Umbilical cord (tissue), 1 donor: ENCODE measurements at regions not wholly inside any gene's neighbourhood (a gene's known extent, or its start where the extent isn't known, plus 50 kb on each side); places are given as distances from the start of the nearest gene placed in this dataset.
"Not testable (repeated sequence)": the region's sequence is repeated elsewhere in the genome, so short reads cannot be mapped to it uniquely, and the experiment has no call there.

ENCODE experiments used
- DNase-seq: peaks from one replicate; pipeline ENCODE4 v3.0.0-alpha.2; 2015; ENCODE audit warnings: low spot score

- DNase-seq = peak; percentile 25
Observed at GRCh38 chr18:28735731-28736130, 558.8 kb upstream of the CDH2 start.

GRCh38 chr18:28729321-28729720 lies 552.4 kb upstream of the CDH2 start:
- no peak for DNase-seq

DNA sequence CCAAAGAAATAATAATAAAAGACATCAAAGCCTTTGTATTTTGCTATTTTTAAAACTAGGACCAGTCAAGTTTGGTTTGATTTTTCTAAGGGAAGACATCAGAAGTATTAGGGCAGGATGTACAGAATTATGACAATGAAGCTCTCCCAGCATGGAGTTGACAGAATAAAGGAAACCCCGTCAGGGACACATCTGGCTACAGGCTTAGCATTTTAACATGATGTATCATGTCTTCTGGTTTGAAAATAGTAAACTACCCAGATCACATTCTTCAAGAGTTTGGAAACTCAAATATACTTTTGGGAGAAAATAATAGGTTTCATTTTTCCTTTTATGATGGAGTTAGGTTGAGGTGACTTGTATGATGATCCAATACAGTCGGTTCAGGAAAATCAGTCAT lies 552.0 kb upstream of the CDH2 start:
- DNase-seq = no peak

GRCh38 chr18:28727189-28727588 lies 550.3 kb upstream of the CDH2 start:
- not testable (repeated sequence) for DNase-seq

- DNase-seq = no peak
Observed at GRCh38 chr18:28725876-28726275, 548.9 kb upstream of the CDH2 start.

DNA sequence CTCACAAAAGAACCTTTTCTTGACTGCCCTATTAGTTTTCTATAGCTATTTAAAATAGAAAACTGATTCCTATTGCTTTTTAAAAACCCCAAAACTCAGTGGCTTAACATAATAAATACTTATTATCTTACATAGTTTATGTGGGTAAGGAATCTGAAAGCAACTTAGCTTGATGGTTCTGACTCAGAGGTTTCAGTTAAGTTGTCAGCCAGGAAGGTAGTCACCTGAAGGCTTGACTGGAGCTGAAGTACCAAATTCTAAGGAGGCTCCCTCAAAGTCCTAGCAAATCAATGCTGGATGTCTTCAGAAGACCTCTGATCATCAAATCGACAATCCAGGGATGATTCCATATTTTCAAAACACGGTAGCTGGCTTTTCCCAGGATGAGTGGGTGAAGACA lies 546.6 kb upstream of the CDH2 start:
- no peak for DNase-seq

- DNase-seq = no peak
Observed at GRCh38 chr18:28718696-28719095, 541.8 kb upstream of the CDH2 start.

DNA sequence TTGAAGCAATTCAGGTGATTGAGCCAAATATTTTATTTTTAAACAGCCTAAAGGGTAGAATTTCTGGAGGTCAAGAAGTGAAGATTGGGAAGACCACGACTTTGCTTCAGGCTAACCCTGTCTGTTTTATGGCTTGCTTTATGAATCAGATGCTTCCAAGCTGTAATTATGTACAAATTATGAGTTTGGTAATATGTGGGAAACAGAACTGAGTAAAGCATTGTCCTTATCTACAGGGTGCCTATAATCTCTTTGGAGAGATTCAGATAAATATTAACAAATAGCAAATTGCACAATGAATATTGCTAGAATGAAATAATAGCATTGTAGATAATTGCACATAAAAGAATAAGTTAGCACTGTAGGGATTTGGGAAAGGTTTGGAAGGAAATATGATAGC lies 539.4 kb upstream of the CDH2 start:
- DNase-seq = no peak

DNA sequence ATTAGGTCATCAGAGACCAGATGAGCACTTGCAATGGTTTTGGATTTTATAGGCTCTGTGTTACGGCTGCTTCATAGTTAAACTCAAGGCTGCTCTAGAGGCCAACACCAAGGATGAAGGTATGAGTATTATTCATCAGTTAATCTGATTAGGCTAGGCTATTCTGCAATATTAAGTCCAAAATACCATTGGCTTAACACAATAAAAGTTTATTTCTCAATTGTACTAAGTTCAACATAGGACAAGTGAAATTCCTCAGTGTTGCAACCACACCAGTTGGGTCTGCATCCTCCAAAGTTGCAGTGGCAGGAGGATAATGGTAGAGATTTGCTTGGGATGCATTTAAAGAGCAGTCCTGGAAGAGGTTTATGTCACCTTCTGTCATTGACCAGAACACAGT lies 538.3 kb upstream of the CDH2 start:
- DNase-seq = no peak

DNA sequence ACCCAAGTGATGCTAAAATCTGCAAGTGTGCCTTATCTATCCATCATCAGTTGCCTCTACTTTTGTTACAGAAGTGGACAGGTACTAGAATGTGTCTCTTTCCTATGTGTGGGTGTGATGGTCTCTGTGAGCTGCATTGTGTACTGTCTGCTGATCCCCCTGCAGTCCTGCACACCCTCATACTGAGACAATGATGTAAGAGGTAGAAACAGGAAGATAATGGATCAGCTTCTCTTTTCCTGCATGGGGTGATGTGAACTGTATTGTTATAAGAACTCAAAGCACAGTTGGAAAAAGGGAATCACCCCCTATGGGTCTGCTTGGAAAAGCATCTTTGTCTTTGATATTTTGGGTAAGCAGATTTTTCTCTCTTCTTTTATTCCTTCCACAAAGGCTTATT lies 537.6 kb upstream of the CDH2 start:
- no peak for DNase-seq

DNA sequence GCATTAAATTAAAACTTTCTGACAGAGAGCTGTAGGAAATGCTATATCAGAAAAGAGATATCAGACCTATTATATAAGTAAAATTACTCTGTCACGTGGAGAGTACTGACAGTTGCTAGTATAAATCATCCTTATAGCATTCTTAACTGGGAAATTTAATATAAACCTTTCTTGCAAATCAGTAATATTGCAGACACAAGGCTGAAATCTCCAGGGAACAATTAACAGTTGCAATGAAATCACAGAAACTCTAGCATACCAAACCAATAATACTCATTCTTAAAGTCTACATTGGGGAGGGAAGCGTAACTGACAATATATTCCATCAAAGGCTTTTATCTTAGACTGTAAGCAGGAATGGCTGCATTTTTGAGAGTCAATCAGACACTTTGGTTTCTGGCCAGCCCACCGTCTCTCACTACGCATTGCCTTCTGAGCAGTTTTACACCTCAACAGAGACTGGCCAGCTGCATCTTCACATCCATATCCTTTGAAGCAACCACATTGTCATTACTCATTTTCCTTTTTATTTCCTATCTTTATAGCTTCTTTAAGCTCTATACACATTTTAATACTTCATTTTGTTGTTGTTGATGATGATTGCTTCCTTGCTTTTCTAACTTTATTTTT lies 536.0 kb upstream of the CDH2 start:
- no peak for DNase-seq

- DNase-seq = no peak
Observed at GRCh38 chr18:28712172-28712571, 535.2 kb upstream of the CDH2 start.

- DNase-seq = no peak
Observed at GRCh38 chr18:28711096-28711495, 534.2 kb upstream of the CDH2 start.

- DNase-seq = no peak
Observed at GRCh38 chr18:28707006-28707405, 530.1 kb upstream of the CDH2 start.

DNA sequence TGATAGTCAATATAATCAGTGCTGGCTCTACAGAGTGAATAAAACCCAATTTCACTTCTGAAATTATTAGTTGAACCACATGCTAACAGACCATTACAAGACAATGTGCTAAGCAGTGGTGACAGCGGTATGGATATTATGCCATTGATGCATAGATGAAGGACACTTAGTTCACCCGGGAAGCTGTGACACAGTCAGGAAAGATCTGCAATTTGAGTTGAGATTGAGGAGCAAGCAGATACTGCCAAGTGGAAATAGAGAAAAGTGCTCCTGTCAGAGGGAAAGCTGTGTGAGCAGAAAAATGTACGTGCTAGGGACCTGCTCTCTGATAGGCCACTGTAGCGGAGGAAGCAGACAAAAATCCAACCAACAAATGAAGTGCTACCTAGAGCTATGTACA lies 529.5 kb upstream of the CDH2 start:
- DNase-seq = no peak

DNA sequence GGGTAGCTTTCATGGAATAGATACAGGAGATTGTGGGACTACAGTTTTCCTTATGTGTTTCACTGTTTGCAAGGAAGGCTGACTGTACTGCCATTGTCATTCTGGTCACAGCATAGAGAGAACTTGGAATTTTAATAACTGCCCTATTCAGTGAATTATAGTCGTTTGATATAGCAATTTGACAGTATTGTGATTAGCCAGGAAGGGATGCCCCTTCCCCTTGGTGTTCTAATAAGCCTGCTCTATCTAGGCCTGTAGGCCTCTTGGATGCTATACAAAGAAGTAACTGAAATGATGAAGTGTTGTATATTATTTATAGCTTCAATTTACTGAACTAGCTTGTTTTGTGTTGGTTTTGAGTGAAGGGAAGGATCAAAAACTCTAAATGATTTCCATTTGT lies 528.6 kb upstream of the CDH2 start:
- DNase-seq = no peak

DNA sequence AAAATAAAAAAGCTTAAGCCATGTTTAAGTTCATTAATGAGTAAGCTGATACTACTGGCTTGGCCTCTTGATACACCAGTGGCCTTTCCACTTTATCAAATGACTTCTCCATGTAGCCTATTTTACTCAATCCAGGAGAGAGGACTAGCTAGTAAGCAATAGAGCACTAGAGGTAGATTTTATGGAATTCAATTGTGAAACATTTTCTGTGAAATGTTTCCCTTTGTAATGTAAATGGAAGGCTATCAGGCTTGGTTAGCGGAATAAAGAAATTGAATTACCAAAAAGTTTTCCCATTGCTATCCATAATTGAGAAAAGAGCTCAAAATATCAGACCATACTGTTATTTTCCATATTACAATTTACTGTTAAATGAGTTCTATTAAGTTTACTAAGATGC lies 515.4 kb upstream of the CDH2 start:
- DNase-seq = no peak

GRCh38 chr18:28691496-28691840 lies 514.5 kb upstream of the CDH2 start:
- peak; percentile 30 for DNase-seq

DNA sequence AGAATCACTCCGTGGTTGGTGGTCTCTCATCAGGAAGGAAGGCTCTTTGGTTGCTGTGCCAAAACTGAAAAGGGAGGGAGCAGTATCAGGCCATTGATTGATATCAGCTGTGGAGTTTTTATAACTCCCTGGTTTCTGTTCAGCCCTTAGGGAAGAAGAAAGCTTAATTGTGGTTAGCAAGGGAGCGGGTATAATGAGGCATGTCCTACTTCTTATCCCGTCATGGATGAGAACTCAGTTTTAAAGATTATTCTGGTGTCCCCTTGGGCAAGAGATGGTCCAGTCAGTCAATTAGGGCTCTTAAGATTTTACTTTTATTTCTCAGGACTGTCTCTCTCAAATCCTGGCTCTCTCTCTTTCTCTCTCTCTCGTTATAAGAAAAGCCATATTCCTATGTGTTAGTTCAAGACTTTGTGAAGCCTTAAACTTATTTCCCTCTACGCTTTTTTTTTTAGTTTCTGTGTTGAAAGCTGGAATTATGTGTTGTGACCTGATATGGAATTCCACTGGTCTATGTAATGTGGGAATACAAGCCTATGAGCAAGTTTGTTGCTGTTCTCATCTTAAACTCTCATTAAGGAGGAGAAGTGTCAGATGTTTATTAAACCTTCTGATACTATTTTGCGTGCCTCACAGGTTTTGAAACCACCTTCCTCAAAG lies 514.0 kb upstream of the CDH2 start:
- DNase-seq = no peak

DNA sequence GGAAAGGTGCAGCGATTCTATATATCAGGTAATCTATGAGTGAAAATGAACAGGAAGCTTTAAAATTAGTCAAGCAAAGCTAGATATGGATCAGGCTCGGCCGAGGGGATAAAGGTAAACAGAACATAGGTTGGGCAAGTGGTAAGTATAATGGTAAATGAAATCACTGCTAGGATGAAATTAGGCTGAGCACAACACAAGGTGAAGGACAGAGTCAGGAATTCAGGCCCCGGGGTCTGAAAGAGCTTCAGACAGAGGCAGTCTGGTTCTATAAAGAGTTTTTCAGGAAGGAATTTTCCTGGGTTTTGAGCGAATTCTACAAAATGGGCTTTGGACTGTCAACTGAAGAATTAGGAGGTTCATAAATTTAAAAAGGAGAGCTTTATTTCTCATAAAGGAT lies 513.2 kb upstream of the CDH2 start:
- no peak for DNase-seq

GRCh38 chr18:28689588-28689987 lies 512.7 kb upstream of the CDH2 start:
- DNase-seq = no peak

GRCh38 chr18:28684746-28685355 lies 507.9 kb upstream of the CDH2 start:
- no peak for DNase-seq

- DNase-seq = no peak
Observed at GRCh38 chr18:28682912-28683311, 506.0 kb upstream of the CDH2 start.

DNA sequence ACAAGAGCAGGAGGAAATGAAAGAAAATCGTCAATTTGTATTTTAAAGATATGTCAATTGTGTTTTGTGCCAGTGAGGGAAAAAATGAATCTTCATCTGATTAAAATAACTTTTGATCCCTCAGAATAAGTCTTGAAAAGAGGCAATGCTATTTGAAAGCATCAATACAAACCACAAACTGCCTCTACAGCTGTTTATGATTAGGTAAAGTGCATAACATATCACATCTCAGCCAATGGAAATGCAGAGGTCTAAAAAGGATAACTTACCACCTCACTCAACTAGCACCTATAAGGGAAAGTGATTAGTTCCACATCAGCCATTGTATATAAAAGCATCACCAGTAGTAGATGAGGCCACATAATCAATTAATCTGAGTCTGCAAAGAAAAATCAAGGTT lies 492.2 kb upstream of the CDH2 start:
- DNase-seq = no peak
